Fibroblast of skin of left biceps (primary cell): ENCODE measurements at regions not wholly inside any gene's neighbourhood (a gene's known extent, or its start where the extent isn't known, plus 50 kb on each side); places are given as distances from the start of the nearest gene placed in this dataset.
"Not testable (repeated sequence)": the region's sequence is repeated elsewhere in the genome, so short reads cannot be mapped to it uniquely, and the experiment has no call there.

ENCODE experiments used
- DNase-seq, 2 experiments: peaks; one replicate each; pipeline ENCODE4 v3.0.0-alpha.2; 2013; ENCODE audit warnings: low read depth in 2 of 2

DNA sequence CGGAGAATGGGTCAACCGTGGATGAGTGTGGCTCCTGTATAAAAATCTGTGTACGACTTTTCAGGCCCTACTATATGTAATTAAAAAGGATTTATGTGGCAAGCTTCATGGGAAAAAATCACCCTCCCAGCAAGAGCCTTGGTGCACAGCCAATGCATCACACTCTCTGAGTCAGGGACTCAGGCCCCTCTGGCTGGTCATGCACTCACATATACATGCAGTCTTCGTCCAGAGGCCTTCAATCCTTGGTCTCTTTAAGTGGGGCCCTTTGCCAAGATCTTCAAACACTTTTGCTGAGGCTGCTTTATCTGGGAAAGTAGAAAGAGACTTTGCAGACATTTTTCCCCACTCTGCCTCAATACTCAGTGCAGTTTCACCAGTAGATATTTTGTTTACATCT is 311.4 kb upstream of the FSTL5 start:
- DNase-seq, result no peak

DNA sequence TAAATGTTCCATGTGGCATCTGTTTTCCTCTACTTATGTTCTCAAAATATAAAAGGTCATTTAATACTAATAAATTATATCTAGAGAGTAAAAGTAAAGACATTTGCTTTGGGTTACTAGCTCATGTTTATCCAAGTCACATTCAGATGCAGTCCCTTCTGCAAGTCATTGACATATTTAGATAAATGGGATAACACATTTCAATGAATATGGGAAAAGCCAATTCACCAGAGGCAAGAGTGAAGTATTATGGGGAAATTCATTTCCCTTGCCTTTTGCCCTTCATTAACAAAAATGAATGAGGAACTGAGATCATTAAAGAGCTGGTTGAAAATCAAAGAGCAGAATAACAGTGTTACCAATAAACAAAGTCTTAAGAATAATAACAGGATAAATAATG is 306.2 kb upstream of the FSTL5 start:
- no peak for DNase-seq

DNA sequence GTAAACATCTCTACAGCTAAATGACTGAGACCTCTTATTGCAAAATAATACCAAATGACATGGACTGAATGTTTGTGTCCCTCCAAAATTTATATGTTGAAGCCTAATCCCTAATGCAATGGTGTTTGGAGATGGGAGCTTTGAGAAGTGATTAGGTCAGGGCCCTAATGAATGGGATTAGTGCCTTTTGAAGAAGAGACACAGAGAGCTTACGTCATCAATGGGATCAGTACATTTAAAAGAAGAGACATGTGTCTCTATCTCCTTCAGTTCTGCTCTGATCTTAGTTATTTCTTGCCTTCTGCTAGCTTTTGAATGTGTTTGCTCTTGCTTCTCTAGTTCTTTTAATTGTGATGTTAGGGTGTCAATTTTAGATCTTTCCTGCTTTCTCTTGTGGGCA is 301.6 kb upstream of the FSTL5 start:
- not testable (repeated sequence) for DNase-seq

DNA sequence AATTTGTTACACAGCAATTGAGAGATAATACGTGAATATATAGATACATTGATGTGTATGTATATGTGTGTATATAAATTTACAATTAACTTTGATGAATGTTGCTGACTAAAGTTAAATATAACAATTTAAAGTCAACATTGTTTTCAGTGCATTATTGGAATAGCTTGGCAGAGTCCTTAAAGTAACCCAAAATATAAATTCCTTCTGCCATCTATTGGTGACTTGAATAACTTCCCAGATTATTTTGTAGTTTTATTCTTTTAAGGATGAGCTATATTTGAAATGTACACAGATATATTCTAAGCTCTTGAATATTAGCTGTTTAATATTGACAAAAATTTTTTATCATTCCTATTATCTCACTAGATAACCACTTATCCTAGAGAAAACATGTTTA is 298.2 kb upstream of the FSTL5 start:
- DNase-seq, result no peak

DNA sequence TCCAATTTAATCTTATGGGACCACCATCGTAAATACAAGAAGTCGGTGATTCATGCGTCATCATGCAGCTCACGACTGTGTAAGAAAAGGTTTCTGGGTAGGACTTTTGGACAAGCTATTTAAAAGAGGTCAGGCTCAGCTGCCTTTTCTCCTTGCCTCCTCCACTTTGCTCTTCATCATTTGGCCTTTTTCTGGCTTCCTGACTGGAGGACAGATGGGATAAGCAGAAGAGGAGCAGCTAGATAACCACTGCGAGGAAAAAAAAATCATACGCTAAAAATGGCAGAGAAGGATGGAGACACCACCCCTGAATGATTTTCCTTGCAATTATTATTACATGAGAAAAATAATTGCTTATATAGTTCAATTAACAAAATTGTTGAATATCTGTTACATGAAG is 294.3 kb upstream of the FSTL5 start:
- no peak for DNase-seq

DNA sequence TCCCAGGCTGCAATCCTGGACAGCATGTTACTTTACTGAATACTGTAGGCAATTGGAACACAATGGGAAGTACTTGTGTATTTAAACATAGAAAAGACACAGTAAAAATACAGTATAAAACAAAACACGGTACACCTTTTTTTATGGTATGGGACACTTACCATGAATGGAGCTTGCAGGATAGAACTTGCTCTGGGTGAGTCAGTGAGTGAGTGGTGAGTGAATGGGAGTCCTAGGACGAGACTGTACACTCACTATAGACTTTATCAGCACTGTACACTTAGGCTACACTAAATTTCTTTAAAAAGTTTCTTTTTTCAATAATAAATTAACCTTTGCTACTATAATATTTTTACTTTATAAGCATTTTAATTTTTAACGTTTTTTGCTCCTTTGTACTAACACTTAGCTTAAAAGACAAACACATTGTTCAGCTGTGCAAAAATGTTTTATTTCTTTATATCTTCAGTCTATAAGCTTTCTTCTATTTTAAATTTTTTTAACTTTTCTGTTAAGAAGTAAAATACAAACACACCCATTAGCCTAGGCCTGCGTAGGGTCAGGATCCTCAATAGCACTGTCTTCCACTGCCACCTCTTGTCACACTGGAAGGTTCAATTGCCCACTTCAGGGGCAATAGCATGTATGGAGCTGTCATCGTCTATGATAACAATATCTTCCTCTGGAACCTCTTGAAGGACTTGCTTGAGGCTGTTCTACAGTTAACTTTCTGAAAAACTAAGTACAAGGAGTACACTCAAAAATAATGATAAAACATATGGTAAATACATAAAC is 293.5 kb upstream of the FSTL5 start:
- no peak for DNase-seq

DNA sequence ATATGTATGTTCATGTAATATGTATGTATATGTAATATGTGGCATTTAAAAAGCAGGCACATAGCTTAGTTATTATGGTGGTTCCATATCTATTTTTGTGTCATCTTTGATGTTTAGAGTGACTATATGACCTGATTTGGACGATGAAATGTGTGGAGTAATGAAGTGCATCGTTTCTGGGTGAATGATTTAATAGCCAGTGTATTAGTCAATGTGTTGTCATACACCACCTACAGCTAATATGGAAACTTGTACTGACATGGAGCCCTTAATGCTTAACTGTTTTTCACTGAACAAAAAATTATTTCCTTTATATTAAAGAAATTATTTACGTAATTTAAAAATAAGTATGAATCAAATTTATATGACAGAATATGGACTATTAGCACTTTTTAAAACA is 292.3 kb upstream of the FSTL5 start:
- DNase-seq, result no peak

DNA sequence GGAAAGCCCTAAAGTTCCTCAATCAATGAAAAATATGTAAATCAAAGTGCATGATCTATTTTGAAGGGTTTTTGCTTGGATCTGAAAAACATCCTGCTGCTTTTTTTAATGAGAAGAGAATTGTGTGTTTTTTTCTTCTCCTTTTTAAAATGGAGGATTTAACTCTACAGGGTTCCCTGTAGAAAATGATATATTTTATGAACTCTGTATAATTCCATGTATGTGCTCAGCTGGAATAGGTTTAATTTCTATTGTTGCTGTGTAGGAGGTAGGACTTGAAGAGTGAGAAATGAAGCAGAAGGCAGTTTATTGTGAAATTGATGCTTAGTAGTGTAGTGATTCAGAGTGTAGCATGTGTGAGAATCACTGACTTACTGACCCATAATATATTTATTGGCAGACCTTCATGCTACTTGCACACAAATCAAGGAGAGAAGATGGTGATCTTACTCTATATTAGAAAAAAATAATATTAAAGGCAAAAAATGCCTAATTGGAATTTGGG is 286.8 kb upstream of the FSTL5 start:
- DNase-seq, result no peak

DNA sequence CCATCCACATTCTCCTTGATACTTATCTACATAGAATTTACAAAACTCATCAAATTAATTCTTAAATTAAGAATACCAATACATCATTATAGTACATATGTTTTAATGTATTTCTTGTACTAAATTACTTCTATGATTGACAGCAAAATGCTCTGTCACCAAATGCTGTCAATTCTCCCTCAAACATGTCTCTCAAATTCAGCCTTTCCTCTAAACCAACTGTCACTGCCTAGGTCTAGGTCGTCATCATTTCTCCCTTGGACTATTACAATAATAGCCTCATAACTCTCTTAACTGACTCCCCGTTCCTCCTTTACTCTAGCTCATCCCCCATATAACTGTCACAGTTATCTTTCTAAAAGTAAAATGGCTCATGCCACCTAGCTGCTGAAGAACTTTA is 279.7 kb upstream of the FSTL5 start:
- no peak for DNase-seq

DNA sequence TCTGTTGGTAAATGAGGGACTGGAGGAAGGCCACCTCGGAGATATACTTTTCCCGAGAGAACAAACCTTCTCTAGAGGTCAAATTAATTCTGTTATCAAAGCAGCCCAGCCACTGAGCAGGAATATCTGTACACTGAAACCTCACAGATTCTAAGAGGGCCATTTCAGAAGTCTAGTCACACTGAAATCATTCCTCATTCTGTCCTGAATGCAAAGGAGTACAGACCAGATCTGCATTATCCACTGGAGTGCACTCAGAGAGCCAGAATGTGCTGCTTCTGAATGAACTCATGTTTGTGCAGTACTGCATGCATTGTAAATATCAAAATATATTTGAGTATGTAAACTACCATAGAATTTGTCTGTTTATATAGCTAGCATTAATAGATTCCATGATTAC is 278.3 kb upstream of the FSTL5 start:
- no peak for DNase-seq

DNA sequence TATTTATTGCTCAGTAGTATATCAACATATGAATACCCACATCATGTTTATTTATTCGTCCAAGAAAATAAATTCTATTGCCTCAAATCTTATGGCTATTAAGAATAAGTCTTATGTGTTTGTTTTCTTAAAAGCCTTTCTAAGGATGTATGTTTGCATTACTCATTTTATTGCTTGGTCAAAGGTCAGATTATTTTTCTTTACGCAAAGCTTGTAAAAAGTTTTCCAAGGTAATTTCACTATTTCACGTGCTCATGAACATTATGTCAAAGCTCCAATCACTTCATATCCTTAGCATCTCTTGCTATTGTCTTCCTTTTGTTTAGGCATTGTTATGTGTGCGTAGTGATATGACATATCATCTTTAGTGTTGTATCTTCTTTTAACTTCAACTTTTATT is 258.5 kb upstream of the FSTL5 start:
- no peak for DNase-seq

DNA sequence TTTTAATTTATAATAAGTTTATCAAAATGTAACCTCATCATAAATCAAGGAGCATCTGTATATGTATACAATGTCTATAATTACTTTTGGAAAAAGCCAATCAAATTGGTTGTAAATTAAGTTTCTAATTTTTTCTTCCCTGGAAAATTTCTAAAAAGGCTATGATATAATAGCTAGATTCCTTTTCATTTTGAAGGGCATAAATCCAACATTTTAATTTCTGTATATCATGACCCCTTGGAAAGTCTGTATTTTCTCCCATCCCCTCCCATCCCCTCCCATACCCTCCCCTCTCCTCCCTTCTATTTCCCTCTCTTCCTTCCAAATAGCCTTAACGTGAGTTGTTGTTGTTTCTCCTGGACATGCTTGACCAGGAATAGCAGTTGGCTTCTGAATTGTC is 247.1 kb upstream of the FSTL5 start:
- no peak for DNase-seq

DNA sequence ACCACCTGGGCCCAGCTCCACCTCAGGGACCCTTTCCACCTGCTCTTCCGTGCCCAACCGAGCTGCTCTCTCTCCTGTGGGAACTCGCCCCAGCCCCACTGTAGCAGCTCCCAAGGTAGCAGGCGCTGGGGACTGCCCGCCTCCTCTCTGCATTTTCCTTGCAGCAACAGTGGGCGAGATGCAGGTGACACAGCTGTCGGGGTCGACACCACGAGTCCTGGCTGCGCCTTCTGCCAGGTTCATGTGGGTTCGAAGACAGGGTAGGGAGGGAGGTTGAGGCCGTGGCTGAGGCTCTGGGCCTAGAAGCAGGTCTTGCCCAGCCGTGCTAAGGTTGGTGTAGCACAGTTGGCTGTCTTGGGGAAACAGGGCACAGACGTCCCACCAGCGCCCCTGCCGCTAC is 245.2 kb upstream of the FSTL5 start:
- DNase-seq, result no peak

DNA sequence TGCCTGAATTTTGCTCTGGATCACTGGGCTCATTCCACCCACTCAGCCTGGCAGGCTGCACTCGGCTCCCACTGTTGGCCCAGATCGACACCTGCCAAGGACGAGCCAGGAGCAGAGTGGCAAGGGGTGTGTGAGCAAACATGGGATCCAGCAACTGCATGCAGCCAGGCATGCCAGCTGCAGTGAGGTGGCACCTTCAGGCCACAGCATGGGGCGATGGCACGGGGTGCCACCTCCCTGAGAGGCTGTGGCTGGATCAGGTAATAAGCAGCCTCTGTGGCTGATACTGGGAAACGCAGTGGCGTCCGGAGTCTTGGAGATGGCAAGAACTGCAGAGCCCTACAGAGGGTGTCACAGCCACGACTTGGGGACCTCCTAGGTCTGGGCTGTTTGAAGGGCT is 244.5 kb upstream of the FSTL5 start:
- no peak for DNase-seq

DNA sequence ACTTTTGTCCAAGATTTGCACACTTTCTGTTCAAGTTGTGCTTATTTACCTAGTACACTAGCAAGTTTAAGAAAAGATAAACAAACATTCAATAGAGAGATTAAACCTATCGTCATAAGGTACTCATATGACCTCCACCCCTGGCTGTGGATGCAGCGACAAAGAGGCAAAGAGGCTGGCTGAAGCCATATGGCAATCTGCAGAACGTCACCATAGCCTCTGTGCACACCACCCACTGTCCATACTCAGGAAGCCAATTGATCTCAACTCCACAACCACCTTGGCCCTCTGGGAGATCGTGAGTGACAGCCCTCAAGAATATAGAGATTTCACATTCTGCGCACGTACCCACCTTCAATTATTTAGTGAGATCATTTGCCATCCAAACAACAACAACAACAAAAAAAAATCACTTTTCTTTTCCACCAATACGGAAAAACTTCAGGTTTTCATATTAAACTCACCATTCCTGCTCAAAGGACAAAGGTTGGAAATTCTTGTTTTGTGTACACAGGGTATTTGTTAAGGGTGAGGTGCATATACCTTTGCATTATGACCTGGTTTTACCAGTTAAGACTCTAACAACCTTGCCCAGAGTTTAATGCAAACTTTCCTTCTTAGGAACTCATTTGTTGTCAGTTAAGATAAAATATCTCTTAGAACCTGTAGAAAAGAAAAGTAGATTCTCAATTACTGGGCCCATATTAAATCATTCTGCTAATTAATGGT is 243.0 kb upstream of the FSTL5 start:
- DNase-seq, result no peak

DNA sequence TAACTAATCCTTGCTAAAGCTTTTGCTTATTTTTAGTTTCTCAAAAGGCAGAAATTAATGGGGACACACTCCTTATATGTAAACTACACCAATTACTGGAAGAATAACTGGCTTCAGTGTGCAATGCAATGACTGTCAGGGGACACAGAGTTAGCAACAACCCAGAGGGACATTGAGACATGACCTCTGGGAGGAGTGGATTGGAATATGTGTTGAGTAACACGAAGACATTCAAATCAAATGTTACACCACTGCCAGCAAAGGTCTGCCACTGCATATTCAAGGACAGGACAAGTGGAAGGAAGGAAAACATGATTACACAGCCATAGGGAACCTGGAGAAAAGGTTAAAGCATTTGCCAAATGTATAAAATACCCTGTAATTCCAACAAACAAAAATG is 240.1 kb upstream of the FSTL5 start:
- DNase-seq, result no peak

DNA sequence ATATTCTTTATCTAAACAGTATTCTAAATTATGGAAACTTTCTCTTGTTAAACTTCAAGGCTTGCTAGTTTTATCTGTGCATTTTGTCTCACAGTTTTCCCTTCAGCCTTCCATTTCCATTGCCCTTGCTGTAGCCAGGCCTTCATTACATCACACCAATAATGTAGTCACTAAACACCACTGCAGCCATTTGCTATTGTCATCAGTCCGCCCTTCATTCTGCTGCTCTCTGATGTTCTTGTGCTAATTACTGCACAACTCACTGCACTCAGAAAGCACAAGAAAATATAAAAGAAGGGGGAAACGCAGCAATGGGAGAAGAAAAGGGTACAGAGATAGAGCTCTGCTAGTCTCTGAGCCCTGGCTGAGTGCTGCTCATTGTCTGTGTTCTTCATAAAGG is 239.6 kb upstream of the FSTL5 start:
- DNase-seq, result no peak

DNA sequence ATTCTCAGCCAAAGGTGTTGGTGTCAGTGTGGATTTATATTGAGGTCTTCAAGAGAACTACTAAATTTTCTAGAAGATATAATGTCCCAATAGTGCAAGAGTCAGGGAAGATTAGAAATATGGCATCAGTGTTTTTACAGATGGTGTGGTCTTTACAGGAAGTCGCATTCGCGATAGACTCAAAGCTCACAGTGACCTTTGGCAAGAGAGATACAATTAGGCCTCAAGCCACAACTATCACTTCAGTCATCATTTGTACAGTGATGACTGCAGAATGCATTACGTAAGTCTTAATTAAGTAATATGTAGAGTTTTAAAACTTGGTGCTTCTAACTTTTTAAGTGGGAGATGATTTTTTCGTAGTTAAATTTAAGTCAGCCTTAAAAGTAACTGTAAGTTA is 237.2 kb upstream of the FSTL5 start:
- no peak for DNase-seq

DNA sequence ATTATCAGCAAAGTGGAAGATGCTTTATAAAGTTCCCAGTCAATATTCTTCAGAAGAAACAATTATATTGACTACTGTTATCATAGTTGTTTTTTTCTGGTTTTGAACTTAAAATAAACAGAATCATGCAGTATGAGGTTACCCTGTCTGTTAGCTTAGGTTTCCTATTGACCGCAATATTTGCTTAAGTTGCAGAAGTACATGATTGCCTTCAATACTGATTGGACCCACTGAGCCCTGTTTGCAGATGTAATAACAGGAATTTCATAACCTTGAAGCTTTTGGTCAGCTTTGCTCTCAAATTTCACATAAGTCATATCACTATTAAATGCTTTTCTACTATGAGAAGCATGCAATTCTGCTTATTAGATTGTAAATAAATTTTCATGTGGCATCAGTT is 229.1 kb upstream of the FSTL5 start:
- DNase-seq, result no peak

DNA sequence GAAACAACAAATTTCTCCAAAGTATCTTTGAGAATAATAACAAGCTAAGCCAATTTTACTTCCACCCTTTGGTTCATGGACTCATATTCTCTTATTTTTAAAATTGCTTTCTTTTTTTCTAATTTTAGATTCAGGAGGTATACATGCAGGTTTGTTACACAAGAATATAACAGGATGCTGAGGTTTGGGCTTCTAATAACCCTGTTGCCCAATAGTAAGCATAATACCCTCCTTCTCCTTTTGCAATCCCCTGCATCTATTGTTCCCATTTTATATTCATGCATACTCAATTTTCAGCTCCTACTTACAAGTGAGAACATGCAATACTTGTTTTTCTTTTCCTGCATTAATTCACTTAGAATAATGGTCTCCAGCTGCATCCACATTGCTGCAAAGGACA is 202.3 kb upstream of the FSTL5 start:
- no peak for DNase-seq

DNA sequence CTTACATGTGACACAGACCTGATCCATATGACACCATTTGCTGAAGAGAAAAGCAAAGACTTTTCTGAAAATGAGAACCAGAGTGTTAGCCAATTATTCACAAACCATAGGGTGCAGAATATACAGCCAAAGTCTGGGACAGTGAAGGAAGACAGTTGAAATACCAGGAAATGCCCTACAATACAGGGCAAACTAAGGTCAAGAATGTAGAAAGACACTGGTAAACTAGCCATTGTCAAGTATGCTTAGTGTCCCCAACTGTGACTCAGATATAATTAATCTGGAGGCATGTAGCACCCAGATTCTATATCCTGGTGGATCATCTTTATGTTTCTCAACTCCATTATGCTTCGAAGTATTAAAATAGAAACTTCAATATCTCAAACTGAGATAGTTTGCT is 200.9 kb upstream of the FSTL5 start:
- DNase-seq, result no peak

DNA sequence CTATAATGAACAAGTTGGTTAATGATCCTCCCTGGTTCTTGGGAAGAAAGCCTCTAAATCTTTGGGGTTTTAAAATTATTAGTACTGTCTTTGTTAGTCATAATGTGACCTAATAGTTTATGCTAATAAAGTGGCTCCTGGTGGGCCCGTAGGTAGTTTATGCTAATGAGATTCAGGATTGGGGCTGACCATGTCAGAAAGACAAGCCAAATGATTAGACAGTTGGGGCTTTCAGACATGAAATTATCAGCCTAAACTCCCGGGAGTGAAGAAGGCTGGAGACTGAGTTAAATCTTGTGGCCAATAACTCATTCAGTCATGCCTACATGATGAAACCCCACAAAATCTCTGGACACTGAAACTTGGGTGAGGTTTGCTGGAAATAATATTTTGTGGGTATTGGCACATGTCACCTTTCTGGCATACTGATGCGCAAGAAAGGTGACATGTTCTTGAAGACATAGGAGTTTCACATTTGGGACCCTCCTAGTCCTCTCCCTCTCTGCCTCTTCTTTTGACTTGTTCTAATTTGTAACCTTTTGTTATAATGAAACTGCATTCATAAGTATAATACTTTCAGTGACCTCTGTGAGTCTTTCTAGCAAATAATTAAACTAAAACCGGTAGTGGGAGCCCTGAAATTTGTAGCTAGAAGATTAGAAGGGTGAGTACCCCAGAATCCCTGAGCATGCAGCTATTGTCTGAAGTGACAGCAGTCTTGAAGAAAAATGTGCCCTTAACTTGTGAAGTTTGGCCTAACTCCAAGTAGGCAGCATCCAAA is 196.8 kb upstream of the FSTL5 start:
- DNase-seq, result no peak

DNA sequence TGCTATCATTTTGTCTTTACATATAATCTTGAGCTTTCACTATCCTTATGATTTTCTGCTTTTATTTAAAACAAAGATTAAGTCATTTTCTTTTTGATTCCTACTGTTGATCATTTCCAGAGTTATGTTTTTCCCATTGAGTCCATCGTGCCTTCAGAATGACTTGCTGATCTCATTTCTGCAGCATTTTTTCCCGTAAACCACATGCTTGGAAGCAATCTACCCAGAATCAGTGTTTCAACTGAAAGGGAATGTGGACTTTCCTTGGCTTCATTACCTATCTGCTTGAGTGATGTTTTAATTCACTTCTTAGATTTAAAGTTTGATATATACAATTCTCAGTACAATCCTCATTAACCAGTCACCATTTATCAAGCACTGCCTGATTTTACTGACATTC is 192.4 kb upstream of the FSTL5 start:
- peak; percentile 20 to 26 for DNase-seq
